GM06990 (cell line): ENCODE measurements at regions not wholly inside any gene's neighbourhood (a gene's known extent, or its start where the extent isn't known, plus 50 kb on each side); places are given as distances from the start of the nearest gene placed in this dataset.
"Not testable (repeated sequence)": the region's sequence is repeated elsewhere in the genome, so short reads cannot be mapped to it uniquely, and the experiment has no call there.

Experiments
- DNase-seq: peaks from one replicate; pipeline ENCODE4 v3.0.0-alpha.2; 2011; ENCODE audit not compliant: insufficient read length; ENCODE audit errors: extremely low read depth
- H3K27me3 ChIP-seq: replicated peaks from 2 replicates; pipeline ENCODE4 v1.6.0; 2011; ENCODE audit warnings: low read length; ENCODE audit not compliant: control insufficient read depth, insufficient read depth
- H3K36me3 ChIP-seq: 2 replicates; pipeline ENCODE4 v1.5.1; 2011; ENCODE audit warnings: low read length; ENCODE audit not compliant: control insufficient read depth, insufficient read depth
- H3K4me3 ChIP-seq: replicated peaks from 2 replicates; pipeline ENCODE4 v1.5.1; 2011; ENCODE audit warnings: low read depth, mild to moderate bottlenecking, control low read depth, low read length
- CTCF ChIP-seq: IDR thresholded peaks from 2 replicates; pipeline ENCODE4 v1.5.1; 2011; ENCODE audit warnings: low read length, control low read depth, mild to moderate bottlenecking, inconsistent platforms; ENCODE audit not compliant: insufficient read depth, poor library complexity, severe bottlenecking

GRCh38 chr10:81428456-81429134 is 446.4 kb upstream of the NRG3 start:
- no peaks in the 10 kb centered on the region for H3K36me3 ChIP-seq
- H3K27me3 ChIP-seq: no peaks in the 10 kb centered on the region
- TF ChIP-seq CTCF: no peak
- H3K4me3 ChIP-seq: no peak overlapping the region
- DNase-seq: no peak

DNA sequence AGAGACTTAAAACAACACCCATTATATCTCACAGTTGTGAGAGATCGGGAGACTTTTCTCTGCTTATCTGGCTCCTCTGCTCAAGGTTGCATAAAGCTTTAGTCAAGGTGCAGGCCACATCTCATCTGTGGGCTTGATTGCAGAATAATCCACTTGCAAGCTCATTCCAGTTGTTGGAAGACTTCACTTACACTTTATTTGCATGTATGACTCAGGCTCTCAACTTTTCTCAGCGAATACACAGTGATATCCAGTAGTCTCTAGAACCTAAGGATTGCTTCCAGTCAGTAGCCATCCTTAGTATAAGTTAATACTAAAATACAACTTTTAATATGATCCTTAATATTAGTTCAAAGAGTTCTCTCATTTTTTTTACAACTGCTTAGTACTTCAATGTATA is 435.5 kb upstream of the NRG3 start:
- Histone ChIP-seq H3K27me3 (no peaks in the 10 kb centered on the region), H3K36me3 (no peaks in the 10 kb centered on the region), H3K4me3 (no peak overlapping the region)
- TF ChIP-seq CTCF: no peak
- no peak for DNase-seq

GRCh38 chr10:81441624-81442023 is 433.4 kb upstream of the NRG3 start:
- not testable (repeated sequence) for H3K36me3 ChIP-seq

GRCh38 chr10:81444242-81444929 is 430.6 kb upstream of the NRG3 start:
- no peak for DNase-seq
- Histone ChIP-seq H3K36me3 (no peaks in the 10 kb centered on the region), H3K4me3 (no peak overlapping the region; the same call in 1 of the 2 replicates), H3K27me3 (no peaks in the 10 kb centered on the region)
- TF ChIP-seq CTCF: no peak

More at GRCh38 chr10:81441624-81442023, 433.4 kb upstream of the NRG3 start:
- H3K4me3 ChIP-seq, H3K27me3 ChIP-seq, DNase-seq: not testable (repeated sequence)

GRCh38 chr10:81450651-81451050 is 424.3 kb upstream of the NRG3 start:
- Histone ChIP-seq H3K4me3 (no peak overlapping the region), H3K27me3 (no peaks in the 10 kb centered on the region), H3K36me3 (no peaks in the 10 kb centered on the region)
- no peak for DNase-seq
- no peak for TF ChIP-seq CTCF

- DNase-seq: no peak
- Histone ChIP-seq H3K36me3 (no peaks in the 10 kb centered on the region), H3K4me3 (no peak overlapping the region), H3K27me3 (no peaks in the 10 kb centered on the region)
- TF ChIP-seq CTCF: no peak
Observed at GRCh38 chr10:81472927-81473470, 402.0 kb upstream of the NRG3 start.
